Right lobe of liver (tissue), 4 donors: ENCODE measurements at regions not wholly inside any gene's neighbourhood (a gene's known extent, or its start where the extent isn't known, plus 50 kb on each side); places are given as distances from the start of the nearest gene placed in this dataset.

Experiments used
- POLR2A ChIP-seq: fragments of 450-650 bp; IDR thresholded peaks from one replicate; pipeline ENCODE4 v1.6.1; 2017; ENCODE audit warnings: antibody characterized with exemption, mild to moderate bottlenecking
- TF ChIP-seq, protein P1 (sequence below), 4 donors: fragments of 200-600 bp in 3 of 4; fragments of 450-650 bp in 1 of 4; IDR thresholded peaks; one replicate each; pipeline versions ENCODE4 v1.5.1 to v1.8.0; 2016 to 2022; ENCODE audit warnings: antibody characterized with exemption in 4 of 4, mild to moderate bottlenecking in 2 of 4
- donor health status: DM: no; HTN: no; CAD: no.
- donor health status: DM: no; HTN: no; CAD: no.
- donor health status: DM: no; HTN: yes; CAD: no.

DNA sequence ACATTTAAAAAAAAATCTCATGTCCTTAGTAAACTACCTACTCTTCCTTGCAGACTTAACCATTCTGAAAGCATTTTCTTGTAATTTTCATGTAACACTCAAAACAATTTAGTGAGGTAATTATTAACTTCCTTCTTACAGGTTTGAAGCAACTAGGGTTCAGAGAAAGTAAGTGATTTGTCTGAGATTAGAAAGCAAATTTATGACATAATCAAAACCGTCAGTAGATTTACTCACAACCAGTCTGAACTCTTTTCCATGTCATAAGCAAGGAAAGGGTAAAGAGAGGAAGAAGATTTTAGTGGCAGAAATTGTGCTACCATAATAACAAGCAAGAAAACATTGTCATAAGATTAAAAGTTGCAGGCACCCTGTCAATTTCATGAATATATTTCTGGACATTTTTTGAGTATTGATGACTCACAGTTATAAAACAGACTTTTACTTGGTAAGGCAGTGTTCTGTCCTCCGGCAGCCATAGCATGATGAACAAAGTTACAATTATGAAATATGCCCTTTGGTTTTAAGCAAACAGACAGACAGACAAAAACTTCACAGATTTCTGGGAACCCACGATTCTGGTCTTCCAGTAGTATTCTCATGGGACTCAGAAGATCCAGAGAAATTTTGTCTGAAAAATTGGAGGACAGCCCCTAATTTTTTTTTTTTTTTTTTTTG lies 707.2 kb downstream of the RWDD3 start:
- TF ChIP-seq, protein P1, sequence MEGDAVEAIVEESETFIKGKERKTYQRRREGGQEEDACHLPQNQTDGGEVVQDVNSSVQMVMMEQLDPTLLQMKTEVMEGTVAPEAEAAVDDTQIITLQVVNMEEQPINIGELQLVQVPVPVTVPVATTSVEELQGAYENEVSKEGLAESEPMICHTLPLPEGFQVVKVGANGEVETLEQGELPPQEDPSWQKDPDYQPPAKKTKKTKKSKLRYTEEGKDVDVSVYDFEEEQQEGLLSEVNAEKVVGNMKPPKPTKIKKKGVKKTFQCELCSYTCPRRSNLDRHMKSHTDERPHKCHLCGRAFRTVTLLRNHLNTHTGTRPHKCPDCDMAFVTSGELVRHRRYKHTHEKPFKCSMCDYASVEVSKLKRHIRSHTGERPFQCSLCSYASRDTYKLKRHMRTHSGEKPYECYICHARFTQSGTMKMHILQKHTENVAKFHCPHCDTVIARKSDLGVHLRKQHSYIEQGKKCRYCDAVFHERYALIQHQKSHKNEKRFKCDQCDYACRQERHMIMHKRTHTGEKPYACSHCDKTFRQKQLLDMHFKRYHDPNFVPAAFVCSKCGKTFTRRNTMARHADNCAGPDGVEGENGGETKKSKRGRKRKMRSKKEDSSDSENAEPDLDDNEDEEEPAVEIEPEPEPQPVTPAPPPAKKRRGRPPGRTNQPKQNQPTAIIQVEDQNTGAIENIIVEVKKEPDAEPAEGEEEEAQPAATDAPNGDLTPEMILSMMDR (IDR thresholded peaks at IDR 0.05), result no peak
- TF ChIP-seq POLR2A, result no peak
